Erythroblast (primary cell): ENCODE measurements at regions not wholly inside any gene's neighbourhood (a gene's known extent, or its start where the extent isn't known, plus 50 kb on each side); places are given as distances from the start of the nearest gene placed in this dataset.

Source experiments
- GATA1 ChIP-seq: IDR thresholded peaks from 2 replicates; pipeline ENCODE4 v1.6.1; 2011; ENCODE audit warnings: low read depth, mild to moderate bottlenecking, control low read depth, low read length, moderate library complexity
- POLR2A ChIP-seq: IDR thresholded peaks from 2 replicates; pipeline ENCODE4 v1.6.1; 2011; ENCODE audit warnings: mild to moderate bottlenecking, low read length

DNA sequence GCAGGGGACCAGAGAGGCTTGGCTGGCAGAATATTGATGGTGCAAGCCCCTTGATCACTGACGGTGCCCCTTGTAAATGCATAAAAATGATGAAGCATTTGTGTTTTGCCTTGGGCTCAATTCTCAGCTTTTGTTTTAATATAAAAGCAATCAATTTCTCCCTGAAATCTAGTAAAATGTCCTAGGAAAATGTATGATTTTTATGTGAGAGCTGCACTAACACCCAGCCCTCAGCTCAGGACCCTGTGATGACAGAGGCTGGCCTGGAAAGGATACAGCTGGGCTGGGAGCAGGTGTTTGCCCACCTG is 84.7 kb upstream of the PHACTR3 start:
- TF ChIP-seq POLR2A (no peak), GATA1 (no peak)
